H1 (cell line): ENCODE measurements at regions not wholly inside any gene's neighbourhood (a gene's known extent, or its start where the extent isn't known, plus 50 kb on each side); places are given as distances from the start of the nearest gene placed in this dataset.

Experiments
- HDAC2 ChIP-seq, 2 experiments: fragments of 300-600 bp in 1 of 2; sonication (generic) in 1 of 2; IDR thresholded peaks; 2 replicates each; pipeline ENCODE4 v1.6.1; 2011 to 2012; ENCODE audit warnings: low read depth in 2 of 2, low read length in 2 of 2, mild to moderate bottlenecking in 2 of 2, moderate library complexity in 2 of 2, borderline replicate concordance in 1 of 2, inconsistent platforms in 1 of 2
- TCF12 ChIP-seq: IDR thresholded peaks from 2 replicates; pipeline ENCODE4 v1.6.1; 2011; ENCODE audit warnings: low read depth, mild to moderate bottlenecking, low read length

GRCh38 chr3:64743887-64744243 lies 56.1 kb upstream of the ADAMTS9 start (continued):
- no peak for TF ChIP-seq HDAC2 (IDR thresholded peaks at IDR 0.05; ENCODE audit: borderline replicate concordance in 1 of 2, low read depth in 2 of 2, low read length in 2 of 2)
- TF ChIP-seq TCF12, result no peak
